Glomerular visceral epithelial cell (primary cell): ENCODE measurements at regions not wholly inside any gene's neighbourhood (a gene's known extent, or its start where the extent isn't known, plus 50 kb on each side); places are given as distances from the start of the nearest gene placed in this dataset.

Experiments used
- DNase-seq: peaks from one replicate; pipeline ENCODE4 v3.0.0-alpha.2; 2016; ENCODE audit errors: extremely low spot score

DNA sequence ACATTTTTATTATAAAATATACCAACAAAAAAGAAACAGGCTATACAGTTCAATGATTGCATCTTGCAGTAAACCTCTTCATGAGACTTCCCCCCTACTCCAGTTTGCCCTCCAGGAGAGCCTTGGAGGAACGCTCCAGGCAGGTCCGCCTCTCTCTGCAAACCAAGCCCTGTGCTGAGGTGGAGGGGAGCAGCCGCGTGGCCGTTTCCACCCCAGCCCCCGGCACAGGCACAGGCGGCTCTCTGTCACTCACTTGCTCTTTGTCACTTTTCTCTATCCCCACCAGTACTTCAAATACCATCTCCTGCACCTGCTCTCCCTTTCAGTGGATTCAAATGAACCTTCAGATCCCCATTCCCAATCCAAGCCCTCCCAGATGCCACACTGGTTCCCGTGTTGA is 479.9 kb downstream of the OCA2 start:
- no peak for DNase-seq

DNA sequence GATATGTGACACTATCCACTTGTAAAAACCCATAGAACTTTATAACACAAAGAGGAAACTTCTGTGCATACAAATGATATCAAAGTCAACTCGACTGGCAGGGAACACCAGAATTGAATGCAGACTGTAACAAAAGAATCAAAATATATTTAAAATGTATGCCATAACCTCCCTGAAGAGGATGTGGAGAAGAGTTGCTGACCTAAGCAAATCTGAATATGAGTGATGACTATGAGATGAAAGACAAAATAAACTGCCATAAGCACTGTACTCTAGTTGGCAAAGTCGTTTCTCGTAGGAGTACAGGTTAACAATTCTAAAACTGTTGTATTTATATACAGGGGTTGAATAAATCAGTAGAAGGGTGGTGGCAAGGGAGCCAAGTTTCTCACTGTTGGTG is 482.1 kb downstream of the OCA2 start:
- DNase-seq, result no peak

DNA sequence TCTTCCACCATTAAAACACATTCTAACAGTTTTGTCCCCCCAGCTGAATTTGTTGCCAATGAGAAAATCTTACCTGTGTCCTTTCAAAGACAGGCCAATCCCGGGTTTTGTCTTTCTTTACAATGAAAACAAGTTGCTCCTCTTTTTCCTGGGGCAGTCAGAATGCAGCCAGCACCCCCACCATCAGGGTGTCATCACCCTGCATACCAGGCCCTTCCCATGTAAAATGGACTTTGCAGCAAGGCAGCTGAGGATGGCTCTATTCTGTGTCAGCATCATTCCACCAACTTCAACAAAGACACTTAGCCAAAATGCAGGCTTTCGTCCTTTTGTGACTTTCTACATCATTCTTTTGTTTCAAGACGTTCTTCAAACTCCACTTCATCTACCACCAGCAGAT is 490.9 kb downstream of the OCA2 start:
- no peak for DNase-seq

DNA sequence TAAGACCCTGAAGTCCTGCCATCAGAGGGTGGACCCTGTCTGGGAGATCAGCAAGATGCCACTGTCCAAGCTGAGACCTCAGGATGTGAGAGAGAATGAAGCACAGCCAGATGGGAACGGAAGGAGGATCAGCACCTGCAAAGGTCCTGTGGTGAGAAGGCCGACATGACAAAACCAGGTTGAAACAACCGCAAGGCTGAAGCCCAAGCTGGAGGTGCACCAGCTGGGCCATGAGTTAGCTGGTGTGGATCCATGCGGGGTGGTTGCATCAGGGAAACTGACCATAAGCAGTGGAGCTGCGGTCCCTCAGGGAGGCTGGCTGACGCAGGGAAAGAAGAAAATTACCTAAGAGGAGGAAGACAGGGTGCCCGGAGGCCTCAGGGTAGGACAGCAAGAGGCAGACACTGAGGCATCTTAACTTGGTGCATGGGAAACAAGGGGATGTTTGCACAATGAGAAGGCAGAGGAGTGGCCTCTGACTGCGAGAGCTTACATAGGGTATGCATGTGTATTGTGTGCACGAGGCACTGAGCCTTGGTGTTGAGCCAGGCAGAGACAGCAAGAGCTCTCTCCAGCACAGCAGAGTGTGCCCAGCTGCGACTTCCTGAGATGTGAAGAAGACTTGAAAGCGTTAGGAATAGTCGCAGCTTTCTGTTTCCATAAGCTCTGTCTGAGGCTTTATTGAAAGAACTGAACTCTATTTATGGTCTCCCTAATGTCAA is 497.7 kb downstream of the OCA2 start:
- no peak for DNase-seq

DNA sequence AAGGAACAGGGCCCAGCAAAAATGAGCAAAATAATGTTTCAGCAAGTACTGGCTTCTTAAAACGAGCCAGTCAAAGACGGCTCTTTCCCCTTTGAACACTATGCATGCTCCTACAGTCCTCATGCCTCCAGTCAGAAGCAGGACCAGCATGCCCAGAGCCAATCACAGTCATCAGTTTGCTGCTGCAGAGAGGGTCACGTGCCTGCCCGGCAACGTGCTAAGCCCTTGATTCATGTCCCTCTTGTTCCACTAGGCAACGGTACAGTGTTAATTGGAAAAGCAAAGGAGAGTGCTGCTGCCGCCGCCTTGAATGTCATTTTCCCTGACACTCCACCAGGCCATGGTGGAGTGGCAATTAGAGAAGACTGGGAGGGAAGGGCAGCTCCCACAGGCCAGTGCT is 500.1 kb downstream of the OCA2 start:
- no peak for DNase-seq

DNA sequence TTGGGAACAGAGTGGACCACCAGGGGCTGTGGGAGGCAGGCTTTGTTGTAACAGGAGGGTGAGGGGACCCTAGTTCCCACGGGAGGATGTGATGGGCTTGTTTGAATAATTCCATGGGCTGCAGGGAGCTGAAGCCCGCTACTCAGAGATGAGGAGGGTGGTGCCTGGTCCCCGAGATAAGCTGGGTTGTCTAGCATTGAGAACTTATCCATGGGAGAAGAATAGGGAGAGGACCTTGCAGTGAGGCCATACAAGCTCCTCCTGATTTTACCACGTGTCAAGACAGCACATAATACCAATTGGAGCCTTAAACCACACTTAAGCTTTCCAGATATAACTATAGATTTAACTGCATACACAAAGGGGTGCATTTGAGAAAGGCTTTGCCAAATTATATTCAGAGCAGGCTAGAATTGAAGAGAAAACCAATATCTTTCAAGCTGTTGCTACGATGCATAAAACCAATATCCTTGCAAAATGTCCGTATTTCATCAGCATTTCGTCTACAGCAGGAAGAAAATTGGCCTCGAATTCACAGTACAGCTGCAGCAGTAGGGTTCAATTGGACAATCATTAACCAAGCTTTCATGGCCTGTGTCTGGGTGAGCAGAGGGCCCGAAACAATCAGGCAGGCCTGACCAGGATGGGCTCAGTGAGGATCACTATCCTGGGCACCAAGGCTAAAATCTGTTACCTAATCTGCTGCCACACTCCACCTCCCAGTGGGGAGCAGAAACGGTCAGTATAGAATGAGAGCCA is 500.7 kb downstream of the OCA2 start:
- DNase-seq, result no peak

DNA sequence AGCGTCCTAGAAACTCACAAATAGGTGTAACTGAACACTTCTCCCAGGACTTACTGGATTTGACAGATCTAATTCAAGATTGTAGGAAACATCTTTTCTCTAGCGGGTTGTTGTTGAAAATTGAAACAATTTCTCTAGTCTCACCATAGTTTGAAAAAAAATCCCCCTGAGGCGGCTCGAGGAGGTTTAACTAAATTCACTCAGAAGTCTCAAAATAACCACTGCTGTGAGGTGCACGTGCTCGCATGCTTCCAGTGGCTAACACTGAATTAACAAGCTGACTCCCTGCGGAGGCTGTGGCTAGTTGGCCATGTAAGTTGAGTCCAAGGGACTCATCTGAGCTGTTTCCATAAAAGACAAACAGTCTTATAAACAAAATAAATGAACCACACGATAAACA is 503.9 kb downstream of the OCA2 start:
- no peak for DNase-seq

DNA sequence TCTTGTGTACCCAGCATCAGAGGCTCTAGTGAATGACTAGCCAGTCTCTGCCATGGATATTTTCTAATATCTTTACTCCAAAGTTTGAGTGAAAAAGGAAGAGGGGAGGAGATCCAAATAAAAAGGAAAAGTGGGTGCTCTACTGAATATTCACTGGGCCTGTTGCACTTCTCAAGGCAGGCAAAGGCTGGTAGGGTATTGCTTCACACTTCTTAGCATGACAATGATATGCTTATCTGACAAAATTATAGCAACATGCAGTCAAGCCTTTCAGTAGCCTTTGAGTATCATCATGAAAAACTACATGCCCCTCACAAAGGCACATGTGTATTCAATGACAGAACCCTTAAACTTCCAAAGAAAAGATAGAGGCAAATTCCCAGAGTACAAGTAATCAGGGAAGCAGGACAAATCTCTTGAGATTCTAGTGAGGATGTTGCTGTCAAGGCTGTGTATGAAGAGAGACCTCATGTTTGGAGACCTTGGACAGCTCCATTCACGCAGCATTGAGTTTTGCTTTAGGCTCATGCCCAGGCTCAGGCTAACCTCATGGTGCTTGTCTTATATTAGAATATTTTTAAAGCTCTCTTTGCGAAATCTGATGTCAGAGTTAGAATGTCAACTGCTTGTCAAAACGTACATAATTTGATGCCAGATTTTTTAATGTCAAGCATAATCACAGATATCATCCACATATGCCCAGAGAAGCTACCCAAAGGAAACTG is 506.9 kb downstream of the OCA2 start:
- no peak for DNase-seq
